ENCODE measurements at regions not wholly inside any gene's neighbourhood (a gene's known extent, or its start where the extent isn't known, plus 50 kb on each side); places are given as distances from the start of the nearest gene placed in this dataset.

DNA sequence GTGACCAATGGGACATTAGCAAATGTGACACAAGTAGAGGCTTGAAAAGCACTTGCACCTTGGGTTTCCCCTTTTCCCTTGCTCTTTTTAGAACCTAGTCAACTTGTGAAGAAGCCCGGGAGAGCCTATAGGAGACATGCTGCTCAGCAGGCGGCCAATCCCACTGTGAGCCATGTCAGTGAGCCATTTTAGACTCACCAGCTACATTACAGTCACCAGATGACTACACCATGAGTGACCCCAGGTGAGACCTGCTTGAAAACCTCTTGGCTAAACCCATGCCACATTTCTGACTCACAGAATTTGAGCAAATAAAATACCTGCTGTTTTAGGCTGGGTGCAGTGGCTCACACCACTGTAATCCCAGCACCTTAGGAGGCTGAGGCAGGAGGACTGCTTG lies 317.5 kb downstream of the KLF12 start:
- TF ChIP-seq, protein P1, sequence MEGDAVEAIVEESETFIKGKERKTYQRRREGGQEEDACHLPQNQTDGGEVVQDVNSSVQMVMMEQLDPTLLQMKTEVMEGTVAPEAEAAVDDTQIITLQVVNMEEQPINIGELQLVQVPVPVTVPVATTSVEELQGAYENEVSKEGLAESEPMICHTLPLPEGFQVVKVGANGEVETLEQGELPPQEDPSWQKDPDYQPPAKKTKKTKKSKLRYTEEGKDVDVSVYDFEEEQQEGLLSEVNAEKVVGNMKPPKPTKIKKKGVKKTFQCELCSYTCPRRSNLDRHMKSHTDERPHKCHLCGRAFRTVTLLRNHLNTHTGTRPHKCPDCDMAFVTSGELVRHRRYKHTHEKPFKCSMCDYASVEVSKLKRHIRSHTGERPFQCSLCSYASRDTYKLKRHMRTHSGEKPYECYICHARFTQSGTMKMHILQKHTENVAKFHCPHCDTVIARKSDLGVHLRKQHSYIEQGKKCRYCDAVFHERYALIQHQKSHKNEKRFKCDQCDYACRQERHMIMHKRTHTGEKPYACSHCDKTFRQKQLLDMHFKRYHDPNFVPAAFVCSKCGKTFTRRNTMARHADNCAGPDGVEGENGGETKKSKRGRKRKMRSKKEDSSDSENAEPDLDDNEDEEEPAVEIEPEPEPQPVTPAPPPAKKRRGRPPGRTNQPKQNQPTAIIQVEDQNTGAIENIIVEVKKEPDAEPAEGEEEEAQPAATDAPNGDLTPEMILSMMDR (IDR thresholded peaks at IDR 0.05), result no peak

DNA sequence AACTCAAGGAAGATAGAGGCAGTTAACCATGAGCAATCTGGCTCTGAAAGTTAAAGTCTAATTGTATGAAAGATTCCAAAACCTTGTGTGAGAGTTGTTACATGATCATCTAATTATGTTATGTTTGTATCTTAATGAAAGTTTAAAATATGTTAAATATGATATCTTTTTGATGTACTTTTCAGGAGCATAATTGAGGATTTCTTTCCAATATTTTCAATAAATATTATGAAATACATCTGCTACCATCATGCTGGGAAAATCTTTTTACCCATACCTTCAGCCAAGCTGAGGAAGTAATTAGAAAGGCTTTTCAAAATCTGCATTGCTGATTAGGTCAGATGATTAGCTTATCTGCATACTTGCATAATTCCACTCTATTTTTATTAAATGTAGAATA lies 318.4 kb downstream of the KLF12 start:
- TF ChIP-seq, protein P1 (IDR thresholded peaks at IDR 0.05), result no peak

DNA sequence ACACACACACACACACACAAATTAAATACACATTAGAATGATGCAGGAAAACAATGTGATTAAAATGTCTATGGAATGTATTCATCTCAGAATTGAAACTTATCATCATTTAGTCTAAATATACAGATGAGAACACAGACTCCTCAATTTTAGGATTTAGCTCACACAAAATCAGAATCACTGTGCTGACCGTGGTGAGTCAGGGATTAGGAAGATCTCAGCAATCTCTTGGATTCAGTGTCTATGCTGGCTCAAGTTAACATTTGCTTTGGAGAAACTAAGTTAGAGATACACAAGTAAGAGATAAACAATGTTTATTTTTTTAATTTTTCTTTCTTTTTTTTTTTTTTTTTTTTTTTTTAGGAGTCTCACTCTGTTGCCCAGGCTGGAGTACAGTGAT lies 323.6 kb downstream of the KLF12 start:
- TF ChIP-seq, protein P1 (IDR thresholded peaks at IDR 0.05), result no peak

DNA sequence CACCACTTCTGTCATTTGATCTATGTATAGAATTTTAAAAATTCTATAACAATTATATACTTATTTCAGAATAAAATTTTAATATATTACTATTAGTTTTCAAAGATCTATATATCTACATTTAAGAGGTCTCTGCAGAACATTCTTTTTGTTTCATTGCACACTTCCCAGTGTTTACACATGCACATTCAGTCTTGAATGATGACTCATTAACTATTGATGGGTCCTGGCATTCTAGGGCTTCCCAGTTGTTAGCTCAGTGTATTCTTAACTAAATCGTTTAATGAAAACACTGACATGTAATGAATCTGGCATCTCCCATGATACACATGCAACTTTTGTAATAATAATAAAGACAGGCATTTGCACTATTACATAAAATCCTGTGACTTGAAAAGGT lies 324.6 kb downstream of the KLF12 start:
- TF ChIP-seq, protein P1 (IDR thresholded peaks at IDR 0.05), result no peak

DNA sequence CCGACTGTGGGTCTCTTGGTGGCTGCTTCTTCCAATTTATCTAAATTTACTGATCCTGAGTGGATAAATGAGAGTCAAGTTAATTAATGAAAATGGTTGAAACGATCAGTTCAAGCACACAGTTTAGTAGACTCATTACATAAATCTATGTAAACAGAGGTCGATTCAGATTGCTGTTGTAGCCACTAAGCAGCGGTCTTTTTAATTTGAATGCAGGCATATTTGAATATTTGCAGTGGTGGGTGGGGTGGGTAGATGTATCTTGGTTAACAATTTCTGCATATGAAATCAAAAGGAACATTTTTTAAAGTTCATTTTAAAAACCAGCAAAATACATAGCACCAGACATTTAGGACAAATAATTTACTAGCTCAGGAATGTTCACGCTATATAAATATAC lies 325.9 kb downstream of the KLF12 start:
- TF ChIP-seq, protein P1 (IDR thresholded peaks at IDR 0.05), result no peak

DNA sequence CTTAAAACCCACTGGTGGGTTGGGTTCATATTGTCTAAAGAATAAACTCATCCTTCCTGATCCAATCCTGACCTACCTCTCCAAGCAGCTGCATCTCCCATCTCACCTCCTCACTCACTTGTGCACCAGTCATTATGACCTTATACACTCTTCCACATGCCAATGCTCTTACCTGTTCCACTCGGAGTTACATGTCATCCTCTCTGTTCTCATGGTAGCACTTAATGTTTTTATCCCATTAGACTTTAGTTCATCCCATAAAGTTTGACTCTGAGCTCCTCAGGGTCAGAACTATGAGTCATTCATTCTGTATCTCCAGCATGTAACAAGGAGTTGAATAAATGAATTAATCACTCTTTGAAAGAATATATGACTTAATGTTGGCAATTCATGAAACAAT lies 330.2 kb downstream of the KLF12 start:
- TF ChIP-seq, protein P1 (IDR thresholded peaks at IDR 0.05), result no peak

DNA sequence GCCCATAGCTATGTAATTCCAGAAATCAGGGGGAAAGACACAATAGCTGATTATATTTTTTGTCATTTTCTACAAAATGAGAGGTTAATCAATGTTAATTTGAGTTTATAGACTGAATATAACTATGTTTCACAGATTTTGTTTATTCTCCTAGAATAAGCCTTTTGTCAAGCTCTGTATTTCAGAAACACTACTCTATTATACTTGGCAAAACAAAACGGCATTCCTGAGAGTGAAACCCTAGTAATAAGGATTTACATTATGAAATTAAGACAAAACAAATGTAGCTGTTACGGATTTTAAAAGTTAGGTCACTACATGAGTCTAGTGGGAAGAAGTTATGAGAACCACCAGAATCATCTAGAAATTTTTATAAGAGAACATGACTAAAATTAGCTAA lies 334.2 kb downstream of the KLF12 start:
- TF ChIP-seq, protein P1 (IDR thresholded peaks at IDR 0.05), result no peak

DNA sequence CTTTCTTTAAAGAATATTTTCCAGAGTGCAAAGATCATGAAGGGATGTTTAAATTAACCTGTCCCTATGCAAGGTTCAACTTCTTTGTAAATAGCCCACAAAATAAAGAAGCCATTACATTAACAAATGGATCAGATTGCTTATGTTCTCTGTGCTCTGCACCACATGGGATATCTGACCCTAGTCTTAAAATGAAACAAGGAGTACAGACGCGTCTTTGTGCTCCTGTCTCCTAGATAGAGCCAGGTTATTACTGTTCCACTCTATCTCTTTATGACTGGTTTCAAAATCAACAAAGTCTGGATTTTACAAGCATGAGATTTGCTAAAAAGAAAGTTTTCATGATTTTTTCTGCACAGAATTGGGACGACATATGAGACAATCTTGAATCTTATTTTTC lies 339.4 kb downstream of the KLF12 start:
- TF ChIP-seq, protein P1 (IDR thresholded peaks at IDR 0.05), result no peak

All from LNCAP (cell line).